BE2C (cell line): ENCODE measurements at regions not wholly inside any gene's neighbourhood (a gene's known extent, or its start where the extent isn't known, plus 50 kb on each side); places are given as distances from the start of the nearest gene placed in this dataset.

Experiments used
- DNase-seq: peaks from one replicate; pipeline ENCODE4 v3.0.0-alpha.2; 2020
- H3K27me3 ChIP-seq: fragments of 250-450 bp; sonication (Bioruptor Pico); 2 replicates; pipeline ENCODE4 v1.5.1; 2020; ENCODE audit warnings: mild to moderate bottlenecking
- H3K36me3 ChIP-seq: fragments of 250-450 bp; sonication (Bioruptor Pico); 2 replicates; pipeline ENCODE4 v1.5.1; 2020; ENCODE audit warnings: mild to moderate bottlenecking
- H3K4me1 ChIP-seq: fragments of 250-450 bp; sonication (Bioruptor Pico); 2 replicates; pipeline ENCODE4 v1.5.1; 2020
- H3K4me3 ChIP-seq: 2 replicates; pipeline ENCODE4 v1.5.1; 2011; ENCODE audit warnings: low read depth, low read length
- H3K9me3 ChIP-seq: fragments of 250-450 bp; sonication (Bioruptor Pico); 2 replicates; pipeline ENCODE4 v1.5.1; 2020
- TF ChIP-seq, protein P1 (sequence below): IDR thresholded peaks from 2 replicates; pipeline ENCODE4 v1.5.1; 2012; ENCODE audit warnings: mild to moderate bottlenecking, low read depth, low read length

DNA sequence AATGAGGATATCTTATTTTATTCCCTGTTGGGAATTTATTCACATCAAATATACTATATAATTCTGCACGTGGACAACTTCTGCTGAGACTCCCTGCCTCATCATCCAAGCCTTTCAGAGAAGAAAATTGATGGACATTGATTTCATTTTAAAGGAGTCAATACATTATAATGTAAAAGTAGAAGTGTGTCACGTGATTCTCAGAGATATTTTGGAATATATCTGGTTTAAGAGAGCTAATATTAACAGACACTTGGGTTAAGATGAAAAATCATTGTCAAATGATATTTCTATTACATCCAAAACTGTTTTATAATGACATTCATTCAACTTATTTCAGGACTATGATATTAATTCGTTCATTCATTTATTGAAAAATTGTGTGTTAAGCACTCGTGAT is 314.2 kb downstream of the ADGRL2 start:
- Histone ChIP-seq H3K4me3 (no peak overlapping the region), H3K9me3 (no peaks in the 10 kb centered on the region), H3K4me1 (no peaks in the 10 kb centered on the region), H3K36me3 (no peaks in the 10 kb centered on the region), H3K27me3 (no peaks in the 10 kb centered on the region)
- DNase-seq = no peak
- TF ChIP-seq, protein P1, sequence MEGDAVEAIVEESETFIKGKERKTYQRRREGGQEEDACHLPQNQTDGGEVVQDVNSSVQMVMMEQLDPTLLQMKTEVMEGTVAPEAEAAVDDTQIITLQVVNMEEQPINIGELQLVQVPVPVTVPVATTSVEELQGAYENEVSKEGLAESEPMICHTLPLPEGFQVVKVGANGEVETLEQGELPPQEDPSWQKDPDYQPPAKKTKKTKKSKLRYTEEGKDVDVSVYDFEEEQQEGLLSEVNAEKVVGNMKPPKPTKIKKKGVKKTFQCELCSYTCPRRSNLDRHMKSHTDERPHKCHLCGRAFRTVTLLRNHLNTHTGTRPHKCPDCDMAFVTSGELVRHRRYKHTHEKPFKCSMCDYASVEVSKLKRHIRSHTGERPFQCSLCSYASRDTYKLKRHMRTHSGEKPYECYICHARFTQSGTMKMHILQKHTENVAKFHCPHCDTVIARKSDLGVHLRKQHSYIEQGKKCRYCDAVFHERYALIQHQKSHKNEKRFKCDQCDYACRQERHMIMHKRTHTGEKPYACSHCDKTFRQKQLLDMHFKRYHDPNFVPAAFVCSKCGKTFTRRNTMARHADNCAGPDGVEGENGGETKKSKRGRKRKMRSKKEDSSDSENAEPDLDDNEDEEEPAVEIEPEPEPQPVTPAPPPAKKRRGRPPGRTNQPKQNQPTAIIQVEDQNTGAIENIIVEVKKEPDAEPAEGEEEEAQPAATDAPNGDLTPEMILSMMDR = no peak

DNA sequence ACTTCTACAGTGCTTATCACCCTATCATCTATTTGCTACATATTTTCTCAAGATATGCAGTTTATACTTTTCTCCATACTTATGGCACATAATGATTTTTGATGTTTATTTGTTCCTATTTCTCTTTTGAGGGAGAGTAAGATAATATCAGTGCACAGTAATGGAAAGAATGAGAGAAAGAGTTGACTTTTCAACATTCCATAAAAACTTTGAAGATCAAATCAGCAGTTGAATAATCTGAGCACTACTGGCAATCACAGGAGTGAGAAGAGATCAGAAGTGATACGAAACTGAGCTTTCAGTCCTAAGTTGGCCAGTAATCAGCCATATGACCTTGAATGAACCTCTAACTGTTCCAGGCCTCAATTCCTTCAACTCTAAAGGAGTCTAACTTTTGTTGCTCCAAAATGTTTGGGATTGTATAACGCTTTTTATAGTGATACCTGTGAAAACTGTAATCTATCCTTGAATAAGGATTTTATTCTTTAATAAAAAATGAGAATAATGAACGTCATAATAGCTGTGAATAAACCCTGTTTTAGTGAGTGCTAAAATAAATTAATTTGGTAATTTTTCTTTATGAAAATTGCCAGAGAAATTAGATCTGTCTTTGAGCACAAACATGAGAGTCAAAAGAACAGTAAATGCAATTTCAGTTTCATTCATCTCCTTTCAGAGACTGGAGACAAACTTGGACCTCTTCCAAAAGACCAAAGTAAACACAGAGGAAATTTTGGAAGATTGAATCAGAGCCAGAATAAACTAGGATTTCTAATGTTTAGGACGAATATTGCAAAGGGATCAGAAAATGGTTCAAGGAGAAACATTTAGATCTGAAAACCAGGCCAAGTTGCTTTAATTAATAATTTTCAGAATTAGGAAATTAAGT is 309.9 kb downstream of the ADGRL2 start:
- no peaks in the 10 kb centered on the region for H3K36me3 ChIP-seq
- H3K9me3 ChIP-seq = no peaks in the 10 kb centered on the region
- TF ChIP-seq, protein P1 = no peak
- no peak overlapping the region for H3K4me3 ChIP-seq
- DNase-seq = no peak
- H3K4me1 ChIP-seq = no peaks in the 10 kb centered on the region
- no peaks in the 10 kb centered on the region for H3K27me3 ChIP-seq

DNA sequence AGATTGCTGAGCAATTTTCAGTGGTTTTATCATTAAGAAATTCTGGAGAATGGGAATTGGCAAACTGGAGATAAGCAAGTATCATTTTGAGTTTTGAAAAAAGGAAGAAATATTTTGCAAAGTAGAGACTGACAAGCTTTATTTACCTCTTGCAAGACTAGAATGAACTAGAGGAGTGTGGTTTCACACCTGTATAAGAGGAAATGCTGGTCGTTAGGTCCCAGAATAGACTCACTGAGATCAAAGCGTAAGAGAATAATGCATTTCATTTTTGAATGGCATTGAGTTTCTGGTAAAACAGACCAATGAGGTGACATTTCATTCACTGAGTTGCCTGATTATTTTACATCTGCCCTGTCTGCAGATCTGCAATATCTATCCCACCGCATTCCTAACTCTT is 308.1 kb downstream of the ADGRL2 start:
- Histone ChIP-seq H3K4me1 (no peaks in the 10 kb centered on the region), H3K9me3 (no peaks in the 10 kb centered on the region), H3K4me3 (no peak overlapping the region), H3K27me3 (no peaks in the 10 kb centered on the region), H3K36me3 (no peaks in the 10 kb centered on the region)
- DNase-seq = no peak
- TF ChIP-seq, protein P1 = no peak

DNA sequence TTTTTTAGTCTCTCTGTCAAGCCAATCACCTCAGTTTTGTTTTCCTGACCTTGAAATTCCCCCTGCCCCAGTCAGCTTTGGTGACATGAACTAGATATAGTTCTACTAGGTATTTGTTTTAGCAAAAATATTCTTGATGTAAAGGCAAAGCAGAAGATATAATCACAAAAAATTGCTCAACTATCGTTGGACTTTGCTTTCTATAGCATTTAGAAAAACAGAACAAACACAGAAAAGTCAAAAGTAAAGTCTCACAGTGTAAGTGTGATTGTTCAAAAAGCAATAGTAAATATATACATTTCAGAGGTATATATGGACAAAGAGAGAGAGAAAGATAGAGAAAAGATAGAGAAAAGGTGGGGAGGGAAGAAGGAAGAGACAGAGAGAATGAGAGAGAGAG is 305.9 kb downstream of the ADGRL2 start:
- Histone ChIP-seq H3K9me3 (no peaks in the 10 kb centered on the region), H3K4me3 (no peak overlapping the region), H3K36me3 (no peaks in the 10 kb centered on the region), H3K4me1 (no peaks in the 10 kb centered on the region), H3K27me3 (no peaks in the 10 kb centered on the region)
- DNase-seq = no peak
- TF ChIP-seq, protein P1 = no peak

DNA sequence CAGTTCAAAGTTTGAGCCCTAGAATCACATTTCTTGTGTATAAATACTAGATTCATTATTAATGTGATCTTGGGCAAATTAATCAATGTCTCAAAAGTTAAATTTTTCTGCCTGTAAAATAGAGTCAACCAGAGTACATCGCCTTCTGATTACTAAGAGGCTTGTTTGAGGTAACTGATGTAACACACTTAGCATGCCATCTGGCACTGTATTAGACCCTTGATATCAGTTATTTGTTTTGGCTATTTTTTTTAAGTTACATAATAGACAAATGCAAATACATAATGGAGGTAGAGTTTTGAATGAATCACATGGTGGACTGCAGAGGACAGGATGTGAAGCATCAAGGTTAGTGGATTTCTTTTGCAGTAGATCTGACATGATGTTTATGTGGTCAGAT is 298.4 kb downstream of the ADGRL2 start:
- Histone ChIP-seq H3K4me3 (no peak overlapping the region), H3K9me3 (no peaks in the 10 kb centered on the region), H3K4me1 (no peaks in the 10 kb centered on the region), H3K27me3 (no peaks in the 10 kb centered on the region), H3K36me3 (no peaks in the 10 kb centered on the region)
- TF ChIP-seq, protein P1 = no peak
- no peak for DNase-seq

DNA sequence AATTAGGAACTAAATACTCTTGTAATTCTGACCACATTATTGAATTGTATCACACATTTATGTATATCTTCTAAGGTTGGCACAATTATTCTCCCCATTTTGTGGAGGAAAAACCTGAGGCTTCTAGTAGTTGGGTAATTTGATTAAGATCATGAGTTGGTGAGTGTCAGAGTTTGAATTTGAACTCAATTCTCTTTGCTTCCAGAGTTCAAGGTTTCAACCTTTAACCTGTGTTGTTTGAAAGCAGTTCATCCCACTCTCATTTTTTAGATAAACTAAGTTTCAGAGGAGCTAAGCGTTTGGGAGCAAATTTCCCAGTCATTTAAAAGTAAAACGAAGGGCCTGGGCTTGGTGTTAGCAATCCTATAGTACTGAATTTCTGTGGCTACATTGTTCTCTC is 293.4 kb downstream of the ADGRL2 start:
- Histone ChIP-seq H3K36me3 (no peaks in the 10 kb centered on the region), H3K4me1 (no peaks in the 10 kb centered on the region), H3K27me3 (no peaks in the 10 kb centered on the region), H3K9me3 (no peaks in the 10 kb centered on the region), H3K4me3 (no peak overlapping the region)
- TF ChIP-seq, protein P1 = no peak
- DNase-seq = no peak
